ENCODE measurements at regions not wholly inside any gene's neighbourhood (a gene's known extent, or its start where the extent isn't known, plus 50 kb on each side); places are given as distances from the start of the nearest gene placed in this dataset.
"Not testable (repeated sequence)": the region's sequence is repeated elsewhere in the genome, so short reads cannot be mapped to it uniquely, and the experiment has no call there.

DNA sequence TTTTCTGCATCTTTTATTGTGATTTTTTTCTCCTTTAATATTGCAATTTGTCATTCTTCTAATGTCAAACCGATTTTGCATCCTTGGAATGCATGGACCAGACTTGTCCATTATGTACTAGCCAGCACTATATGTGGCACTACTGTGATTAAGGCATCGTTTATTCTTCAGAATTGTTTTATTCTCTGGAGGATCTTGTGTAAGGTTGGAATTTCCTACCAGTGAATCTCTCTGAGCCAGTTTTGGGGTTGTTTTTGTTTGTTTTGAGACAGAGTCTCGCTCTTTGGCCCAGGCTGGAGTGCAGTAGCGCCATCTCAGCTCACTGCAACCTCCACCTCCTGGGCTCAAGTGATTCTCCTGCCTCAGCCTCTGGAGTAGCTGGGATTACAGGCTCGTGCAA is 58.5 kb downstream of the IGLL5 start:
- no peak for DNase-seq

DNA sequence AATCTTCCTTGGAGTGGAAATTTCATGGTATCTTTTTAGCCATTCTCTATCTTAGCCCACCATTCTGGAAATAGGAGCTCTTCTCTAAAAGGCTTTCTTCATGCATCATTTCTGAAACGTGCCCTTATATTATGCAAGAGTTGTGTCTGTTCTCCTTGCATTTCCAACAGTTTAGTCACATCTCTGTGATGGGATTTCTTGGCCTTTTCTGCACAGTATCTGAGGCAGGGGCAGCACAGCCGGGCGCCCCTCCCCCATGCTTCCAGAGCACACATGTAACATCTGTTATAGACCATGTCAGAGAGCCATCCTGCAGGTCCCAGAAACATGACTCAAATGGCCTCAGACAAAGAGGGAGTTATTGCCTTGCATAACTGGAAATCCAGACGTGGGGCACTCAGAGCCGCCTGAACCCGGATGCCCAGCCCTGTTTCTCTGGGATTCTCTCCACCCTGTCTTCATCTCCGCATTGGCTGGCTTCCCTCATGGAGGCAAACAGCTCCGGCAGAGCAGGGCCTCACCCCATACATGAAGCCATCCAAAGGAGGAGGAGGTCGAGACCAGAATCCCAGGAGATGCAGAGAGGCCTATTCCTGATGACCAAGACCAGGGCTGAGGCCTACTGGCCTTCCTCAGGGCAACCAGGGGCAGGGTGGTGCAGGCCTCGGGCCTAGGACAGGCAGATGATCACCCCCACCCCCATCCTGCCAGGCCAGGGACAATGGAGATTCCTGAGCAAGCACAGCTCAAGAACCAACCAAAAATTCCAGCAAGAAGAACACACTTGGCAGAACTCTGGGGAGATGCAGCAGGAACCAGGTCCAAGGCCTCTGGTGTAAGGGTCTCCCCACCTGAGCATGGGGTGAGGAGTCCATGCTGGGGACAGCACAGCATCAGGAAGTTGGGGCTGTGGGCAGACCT is 61.3 kb downstream of the IGLL5 start:
- no peak for DNase-seq

DNA sequence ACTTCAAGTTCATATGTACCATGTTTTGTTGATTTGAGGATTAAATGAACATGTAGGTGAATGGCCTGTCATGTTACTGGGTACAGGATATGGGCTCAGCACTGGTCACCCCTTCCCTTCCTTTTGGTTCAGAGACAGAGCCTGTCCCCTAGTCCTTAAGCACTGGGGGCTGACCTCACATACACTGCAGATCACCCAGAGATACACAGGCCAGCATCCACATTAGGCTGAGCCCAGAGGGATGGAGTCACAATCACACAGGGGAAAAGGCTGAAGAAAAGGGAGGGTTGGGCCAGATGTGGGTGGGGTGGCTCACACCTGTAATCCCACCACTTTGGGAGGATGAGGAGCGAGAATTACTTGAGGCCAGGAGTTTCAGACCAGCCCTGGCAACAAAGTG is 62.3 kb downstream of the IGLL5 start:
- no peak for DNase-seq

DNA sequence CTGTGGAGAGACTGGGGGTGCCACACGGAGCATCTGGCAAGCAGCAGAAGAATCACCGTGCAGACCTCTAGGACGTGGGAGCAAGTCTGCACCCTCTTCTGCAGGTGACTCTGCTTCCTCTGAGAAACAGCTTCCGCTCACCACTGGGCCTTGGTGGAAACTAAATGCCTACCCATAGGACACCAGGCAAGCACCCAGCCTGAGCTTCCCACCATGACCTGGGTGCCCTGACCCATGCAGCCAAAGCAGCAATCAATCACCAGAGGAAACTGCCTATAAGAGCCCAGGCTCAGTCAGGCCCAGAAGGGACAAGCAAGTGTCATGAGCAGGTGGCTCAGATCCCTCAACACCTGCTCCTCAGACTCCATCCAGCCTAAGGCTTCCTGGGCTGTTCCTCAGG is 63.4 kb downstream of the IGLL5 start:
- DNase-seq, result no peak

DNA sequence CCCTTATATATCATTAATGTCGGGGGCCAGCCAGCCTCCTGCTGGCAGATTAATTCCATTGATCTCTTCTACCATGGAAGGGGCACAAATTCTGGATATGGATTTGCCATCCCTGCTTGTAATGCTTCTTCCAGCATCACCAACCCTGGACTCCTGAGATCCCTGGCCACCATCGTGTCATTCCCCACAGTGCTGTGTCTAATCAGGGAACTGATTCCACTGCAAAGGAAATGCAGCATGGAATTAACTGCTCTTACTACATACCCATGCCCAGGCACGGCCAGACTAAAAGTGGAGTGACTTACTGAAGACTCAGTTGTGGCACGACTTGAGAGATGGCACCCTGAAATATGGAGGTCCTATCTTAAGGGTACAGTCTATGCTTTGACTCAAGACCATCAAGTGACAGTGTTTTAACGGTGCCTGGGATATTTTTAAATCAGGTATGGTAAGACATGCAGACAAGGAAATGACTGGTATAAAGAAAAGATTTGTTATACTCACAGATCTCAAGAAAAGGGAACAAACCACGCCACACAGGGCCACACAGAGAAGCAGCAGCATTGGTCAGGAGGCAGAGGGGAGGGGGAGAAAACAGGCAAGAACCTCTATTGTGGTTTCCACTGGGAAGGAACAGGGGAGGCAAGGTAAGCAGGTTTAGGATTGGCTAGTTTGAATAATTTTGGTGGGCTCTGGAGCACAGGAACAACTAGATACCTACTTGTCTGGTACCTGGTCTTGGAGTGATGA is 65.1 kb downstream of the IGLL5 start:
- DNase-seq, result no peak

DNA sequence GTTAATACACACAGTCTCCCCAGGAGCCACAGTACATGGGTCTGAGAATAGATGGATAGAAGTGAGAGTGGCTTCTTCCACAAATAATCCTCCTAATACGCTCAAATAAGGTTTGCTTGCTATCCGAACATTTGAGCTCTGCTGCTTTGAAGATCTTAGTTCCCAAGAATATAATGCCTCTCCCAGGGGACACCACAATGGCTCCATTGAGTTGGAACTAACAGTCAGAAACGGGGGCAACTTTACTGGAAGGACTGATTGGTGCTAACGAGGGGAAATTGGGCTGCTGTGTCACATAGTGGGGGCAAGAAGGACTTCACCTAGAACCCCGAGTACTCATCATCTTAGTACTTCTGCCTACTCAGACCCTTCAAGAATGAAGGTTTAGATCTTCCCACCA is 66.2 kb downstream of the IGLL5 start:
- no peak for DNase-seq

DNA sequence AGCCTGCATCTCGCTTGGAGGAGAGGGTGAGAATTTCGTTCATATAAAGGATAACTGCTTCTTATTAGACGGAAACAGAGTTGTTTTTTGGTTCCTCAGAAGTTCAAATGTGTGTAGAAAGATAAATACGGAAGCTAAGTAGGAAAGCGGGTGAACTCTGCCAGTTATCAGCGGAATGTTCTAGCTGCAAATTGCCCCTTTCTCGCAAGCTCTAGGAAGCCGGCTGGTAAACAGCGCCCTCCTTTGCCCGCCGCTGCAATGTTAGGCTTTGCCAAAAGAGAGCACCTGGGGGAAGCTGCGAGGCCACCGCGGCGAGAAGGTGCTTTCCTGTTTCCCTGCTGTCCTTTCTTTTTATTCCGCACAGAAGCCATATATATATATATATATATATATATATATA is 67.0 kb downstream of the IGLL5 start:
- DNase-seq, result peak in 3 of 6 experiments; percentile 7 to 17 (median 9)

DNA sequence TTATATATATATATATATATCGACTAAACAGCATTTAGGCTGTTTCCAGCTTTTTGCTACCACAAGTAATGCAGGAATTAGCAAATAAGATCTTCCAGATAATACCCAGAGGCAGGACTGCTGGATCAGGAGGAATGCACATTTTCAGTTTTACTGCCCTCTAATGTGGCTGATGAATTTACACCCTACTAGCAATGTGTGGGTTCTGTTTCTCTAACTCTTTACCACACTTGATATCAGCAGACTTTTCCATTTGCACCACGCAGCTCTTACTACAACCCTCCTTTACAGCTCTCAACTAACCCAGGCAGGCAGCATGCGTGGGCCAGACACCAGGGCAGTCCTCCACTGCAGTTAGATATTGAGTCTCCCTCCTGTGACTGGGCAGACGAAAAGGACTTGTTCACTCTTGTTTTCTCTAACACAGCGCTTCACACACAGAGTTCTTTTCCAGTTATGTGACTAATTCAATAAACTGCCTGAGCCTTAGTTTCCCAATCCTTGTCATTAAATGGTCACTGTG is 67.7 kb downstream of the IGLL5 start:
- no peak for DNase-seq

DNA sequence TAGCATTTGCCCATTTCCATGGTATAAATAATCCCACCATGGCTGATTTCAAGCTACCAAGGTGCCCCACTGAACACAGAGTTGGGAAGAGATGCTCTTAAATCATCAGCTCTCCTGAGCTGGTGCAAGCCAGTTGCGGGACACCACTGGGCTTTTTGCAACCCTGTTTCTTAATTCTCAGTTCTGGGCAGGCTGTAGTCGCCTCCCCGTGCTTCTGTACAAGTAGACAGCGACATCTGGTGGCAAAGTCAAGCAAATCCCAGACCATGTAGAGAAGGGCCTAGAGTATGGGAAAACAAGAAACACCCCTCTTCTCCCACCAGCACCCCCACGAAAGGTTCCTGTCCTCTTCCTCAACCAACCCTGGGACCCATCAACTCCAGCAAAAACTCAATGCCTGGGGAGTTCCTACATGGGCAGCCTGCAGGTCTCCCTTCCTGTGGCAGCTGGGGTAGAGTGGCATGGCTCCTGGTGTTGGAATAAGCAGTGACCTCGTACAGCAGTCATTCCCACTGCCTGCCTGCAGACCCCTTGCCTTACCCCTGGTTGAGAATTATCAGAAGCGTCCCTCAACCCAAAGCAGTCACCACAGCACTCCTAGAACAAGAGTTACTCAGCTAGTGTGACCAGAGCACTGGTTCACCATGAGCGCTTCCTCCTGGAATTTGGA is 68.4 kb downstream of the IGLL5 start:
- DNase-seq, result peak; percentile 4 to 73 (median 52)

DNA sequence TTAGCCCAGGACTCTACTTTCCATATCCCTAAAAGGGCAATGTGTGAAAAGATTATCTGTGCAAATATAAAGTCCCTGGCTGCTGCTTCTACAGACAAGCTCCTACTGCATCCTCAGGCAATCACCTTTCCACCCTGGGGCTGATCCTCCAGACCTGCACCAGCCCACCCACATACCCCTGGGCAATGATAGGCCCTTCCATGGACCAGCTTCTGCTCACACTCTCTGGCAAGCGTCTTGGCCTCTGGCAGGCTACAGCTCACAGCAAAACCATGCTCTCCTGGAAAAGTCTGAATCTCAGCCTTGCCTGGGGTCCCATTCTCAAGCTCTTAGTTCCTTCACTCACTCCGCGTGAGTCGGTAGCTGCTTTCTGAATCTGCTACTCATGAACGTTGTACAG is 69.5 kb downstream of the IGLL5 start:
- DNase-seq, result no peak

DNA sequence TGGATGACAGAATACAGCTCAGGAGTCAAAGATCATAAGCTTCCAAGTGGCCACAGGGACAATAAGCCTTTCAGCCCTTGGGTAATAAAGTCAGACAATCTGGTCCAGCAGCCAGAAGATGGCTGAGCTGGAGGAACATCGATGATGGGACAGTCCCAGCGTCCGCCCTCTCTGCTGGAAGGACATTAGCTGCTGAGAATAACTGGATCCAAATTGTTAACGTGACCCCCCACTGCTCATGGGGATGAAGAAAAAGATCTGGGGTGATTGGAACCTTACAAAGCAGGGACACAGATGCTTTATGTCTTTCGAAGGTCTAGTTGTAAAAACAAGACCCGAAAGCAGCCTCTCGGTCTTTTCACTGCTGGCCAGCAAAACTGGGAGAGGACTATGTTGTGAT is 71.0 kb downstream of the IGLL5 start:
- DNase-seq, result no peak

DNA sequence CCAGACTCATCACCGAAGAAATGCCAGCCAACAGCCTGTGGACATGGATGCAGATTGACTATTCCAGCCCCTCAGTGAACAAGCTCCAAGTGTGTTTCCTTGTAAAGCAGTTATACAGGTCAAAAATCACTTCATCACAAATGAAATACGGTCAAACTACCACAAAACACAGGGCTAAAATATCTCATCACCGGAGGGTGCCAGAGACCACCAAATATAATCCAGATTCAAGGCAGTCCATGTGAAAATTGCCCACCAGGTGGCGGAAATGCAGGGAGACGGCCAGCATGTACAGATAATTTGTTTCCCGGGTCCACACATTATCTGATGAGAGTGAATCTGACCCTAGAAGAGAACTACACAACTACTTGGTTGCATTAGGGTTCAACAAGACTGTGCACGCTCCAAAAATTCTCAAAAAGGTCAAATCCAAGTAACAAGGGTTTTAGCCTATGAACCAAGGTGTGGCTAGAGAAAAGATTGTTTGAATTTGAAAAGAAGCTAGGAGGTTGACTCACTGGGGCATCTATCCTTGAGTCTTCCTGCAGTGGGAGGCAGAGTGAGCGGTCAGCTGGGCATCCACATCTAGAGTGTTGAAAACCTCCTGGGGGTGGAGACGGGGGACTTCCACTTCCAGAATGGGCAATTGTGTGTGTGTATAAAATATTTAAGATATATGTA is 71.7 kb downstream of the IGLL5 start:
- DNase-seq, result peak; percentile 34 to 88 (median 56)

DNA sequence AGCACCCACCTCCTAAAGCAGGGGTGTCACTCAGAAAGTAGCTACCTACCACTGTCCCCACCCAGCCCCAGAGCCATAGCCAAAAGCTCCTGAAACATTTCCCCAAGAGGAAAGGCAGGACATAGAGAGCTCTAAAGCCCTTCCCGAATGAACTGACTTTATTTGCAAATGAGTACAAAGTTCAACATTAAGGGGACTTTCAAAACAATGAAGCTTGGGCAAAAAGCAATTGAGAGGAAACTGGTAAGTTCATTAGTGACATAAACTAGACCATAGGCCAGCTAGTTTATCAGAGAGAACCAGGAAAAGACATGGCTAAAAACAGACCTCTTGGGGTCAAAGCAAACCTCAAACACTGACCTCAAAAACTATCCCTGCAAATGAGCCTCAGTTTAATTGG is 72.7 kb downstream of the IGLL5 start:
- no peak for DNase-seq

DNA sequence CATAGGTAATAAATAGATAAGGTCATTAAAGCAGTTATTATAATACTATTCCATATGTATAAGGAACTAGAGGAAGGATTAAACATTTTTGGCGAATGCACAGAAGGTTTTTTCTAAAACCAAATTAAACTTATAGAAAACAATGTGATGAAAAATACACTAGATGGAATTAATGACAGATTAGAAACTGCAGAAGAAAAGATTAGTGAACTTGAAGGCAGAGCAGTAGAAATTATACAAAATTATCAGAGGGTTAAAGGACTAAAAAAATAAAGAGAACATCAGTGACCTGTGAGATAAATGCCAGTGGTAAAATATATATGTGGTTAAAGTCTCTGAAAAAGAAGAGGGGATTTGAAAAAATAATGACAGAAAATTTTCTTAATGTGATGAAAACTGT is 74.0 kb downstream of the IGLL5 start:
- DNase-seq, result no peak

DNA sequence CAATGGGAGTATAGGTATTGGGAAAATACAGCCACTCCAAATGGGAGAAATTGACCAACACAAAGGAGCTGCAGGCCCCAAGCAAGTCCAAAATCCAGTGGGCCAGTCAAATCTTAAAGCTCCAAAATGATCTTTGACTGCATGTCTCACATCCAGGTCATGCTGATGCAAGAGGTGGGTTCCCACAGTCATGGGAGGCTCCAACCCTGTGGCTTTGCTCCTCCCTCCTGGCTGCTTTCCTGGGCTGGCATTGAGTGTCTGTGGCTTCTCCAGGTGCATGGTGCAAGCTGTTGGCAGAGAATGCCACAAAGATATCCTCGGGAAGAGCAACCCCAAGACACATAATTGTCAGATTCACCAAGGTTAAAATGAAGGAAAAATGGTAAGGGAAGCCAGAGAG is 80.8 kb downstream of the IGLL5 start:
- no peak for DNase-seq

DNA sequence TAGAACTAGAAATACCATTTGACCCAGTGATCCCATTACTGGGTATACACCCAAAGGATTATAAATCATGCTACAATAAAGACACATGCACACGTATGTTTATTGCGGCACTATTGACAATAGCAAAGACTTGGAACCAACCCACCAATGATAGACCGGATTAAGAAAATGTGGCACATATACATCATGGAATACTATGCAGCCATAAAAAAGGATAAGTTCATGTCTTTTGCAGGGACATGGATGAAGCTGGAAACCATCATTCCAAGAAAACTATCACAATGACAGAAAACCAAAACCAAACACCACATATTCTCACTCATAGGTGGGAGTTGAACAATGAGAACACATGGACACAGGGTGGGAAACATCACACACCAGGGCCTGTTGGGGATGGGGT is 85.0 kb downstream of the IGLL5 start:
- DNase-seq, result not testable (repeated sequence)

DNA sequence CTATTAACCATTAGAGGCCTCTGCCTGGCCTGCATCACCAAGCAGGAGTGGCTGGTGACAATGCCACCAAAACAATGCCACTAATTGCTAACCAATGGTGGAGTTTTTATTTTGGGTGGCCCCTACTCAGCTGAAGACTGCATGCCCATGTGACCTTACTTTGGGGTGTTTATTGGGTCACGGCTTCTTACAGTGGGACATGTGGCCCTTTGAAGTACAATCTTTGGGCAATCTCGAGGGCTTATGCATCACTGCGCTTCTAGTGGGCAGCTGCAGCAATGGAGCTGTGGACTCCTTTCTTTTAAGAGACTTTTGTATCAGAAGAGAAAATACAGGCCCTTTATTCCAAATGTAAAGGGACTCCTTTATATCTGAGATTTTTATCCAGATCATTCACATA is 85.7 kb downstream of the IGLL5 start:
- no peak for DNase-seq

DNA sequence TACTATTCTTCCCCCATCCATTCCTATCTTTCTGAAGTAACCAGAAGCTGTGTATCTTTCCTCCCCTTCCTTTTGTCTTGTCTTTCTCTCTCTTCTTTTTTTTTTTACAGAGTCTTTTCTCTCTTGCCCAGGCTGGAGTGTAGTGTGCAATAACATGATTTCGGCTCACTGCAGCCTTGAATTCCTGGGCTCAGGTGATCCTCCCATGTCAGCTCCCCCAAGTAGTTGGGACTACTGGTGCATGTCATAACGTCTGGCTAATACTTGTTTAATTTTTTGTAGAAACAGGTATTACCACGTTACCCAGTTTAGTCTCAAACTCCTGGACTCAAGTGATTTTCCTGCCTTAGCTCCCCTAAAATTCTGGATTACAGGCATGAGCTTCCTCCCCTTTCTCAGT is 86.5 kb downstream of the IGLL5 start:
- DNase-seq, result no peak

DNA sequence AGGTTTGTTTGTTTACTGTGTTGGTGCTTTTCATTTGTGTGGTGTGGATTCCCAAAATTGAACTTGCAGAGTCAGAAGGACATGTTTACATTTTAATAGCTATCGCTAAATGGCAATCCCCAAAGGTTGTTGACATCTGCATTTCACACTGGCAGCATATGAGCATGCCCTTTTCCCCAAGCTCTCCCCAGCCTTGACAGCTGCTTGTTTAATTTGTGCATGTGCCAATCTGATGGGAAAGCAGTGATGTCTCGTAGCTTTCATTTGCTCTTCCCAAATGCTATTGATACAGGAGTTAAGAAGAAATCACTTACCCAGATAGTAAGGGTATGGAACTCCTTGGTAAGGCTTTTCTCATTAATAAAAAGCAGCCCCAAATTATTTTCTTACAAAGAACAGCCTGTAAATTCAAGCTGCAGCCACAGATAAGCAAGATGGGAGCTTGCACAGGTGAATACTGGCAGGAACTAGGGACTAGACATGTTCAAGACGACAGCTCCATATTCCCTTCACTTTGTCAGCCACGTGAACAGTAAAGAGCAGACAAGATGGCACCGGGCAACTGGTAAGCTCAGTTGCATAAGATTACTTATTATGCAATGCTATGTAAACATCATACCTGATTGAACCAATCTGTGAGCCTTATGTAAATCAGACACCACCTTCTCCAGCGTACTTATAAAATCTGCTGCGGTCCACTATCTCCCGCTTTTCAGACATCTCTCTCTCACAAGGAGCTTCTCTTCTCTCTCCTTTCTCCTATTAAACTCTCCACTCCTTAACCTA is 87.4 kb downstream of the IGLL5 start:
- DNase-seq, result no peak

DNA sequence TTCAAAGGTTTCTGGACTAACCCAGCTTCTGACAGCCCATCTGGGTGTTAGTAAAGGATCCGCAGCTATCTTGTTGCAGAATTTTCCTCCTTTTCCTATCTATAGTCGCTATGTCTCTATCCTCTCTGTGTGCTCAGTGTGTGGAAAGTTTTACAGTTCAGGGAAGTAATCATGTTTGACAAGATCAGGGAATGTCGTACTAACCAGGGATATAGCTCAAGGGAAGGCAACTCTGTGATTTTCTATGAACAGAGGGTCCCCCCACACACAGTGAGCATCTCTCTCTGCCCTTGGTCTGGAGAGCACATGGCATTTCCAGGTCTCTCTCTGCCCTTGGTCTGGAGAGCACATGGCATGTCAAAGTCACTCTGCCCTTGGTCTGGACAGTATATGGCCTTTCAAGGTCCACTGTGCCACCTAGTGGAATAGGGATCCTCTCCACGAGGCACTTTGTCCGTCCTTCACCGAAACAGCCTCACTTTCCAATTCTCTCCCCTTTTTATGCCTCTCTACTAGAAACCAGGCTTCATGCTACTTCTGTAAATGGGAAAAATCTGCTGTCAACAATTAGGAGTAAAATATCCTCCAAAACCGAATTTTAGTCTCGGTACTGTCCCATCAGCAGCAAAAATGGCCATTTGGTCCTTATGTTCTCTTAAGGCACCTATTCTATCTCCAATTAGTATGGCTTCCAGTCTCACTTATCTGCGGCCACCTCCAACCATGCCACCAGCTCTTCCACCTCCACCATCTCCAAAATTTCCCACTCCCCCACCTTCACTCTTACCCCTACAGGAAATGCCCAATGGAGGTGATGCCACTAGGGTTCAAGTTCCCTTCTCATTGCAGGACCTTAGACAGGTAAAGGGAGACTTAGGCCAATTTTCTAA is 88.7 kb downstream of the IGLL5 start:
- no peak for DNase-seq
